ENCODE measurements at regions not wholly inside any gene's neighbourhood (a gene's known extent, or its start where the extent isn't known, plus 50 kb on each side); places are given as distances from the start of the nearest gene placed in this dataset.

- TF ChIP-seq CTCF (conservative IDR thresholded peaks at IDR 0.05 in 1 of 2, IDR thresholded peaks at IDR 0.05 in 1 of 2; ENCODE audit: extremely low read depth in 1 of 2, insufficient read depth in 1 of 2, low read depth in 1 of 2, low read length in 2 of 2): no peak
- no peak for TF ChIP-seq EZH2 (IDR thresholded peaks at IDR 0.05; ENCODE audit: borderline replicate concordance, low read length)
Measured at GRCh38 chr5:18797222-18797621, 1163.0 kb downstream of the TAF11L14 start.
